Cardiac muscle cell (in vitro differentiated cells and primary cell): ENCODE measurements at regions not wholly inside any gene's neighbourhood (a gene's known extent, or its start where the extent isn't known, plus 50 kb on each side); places are given as distances from the start of the nearest gene placed in this dataset.
A peak's percentile ranks its signal among the peaks of the same experiment; 100 is the strongest.

Experiments
- DNase-seq, 2 donors: peaks; one replicate each; pipeline versions ENCODE4 v3.0.0 to v3.0.0-alpha.2; 2010 to 2017; ENCODE audit warnings: low read depth in 1 of 2, low spot score in 1 of 2
- H3K27ac ChIP-seq: fragments of 200-600 bp; sonication (generic); 2 replicates; pipeline ENCODE4 v1.5.1; 2016
- H3K27me3 ChIP-seq: fragments of 200-600 bp; sonication (generic); 2 replicates; pipeline ENCODE4 v1.6.0; 2016; ENCODE audit warnings: control low read depth
- H3K36me3 ChIP-seq: fragments of 200-600 bp; sonication (generic); 2 replicates; pipeline ENCODE4 v1.5.1; 2016; ENCODE audit warnings: control low read depth
- H3K4me1 ChIP-seq: fragments of 200-600 bp; sonication (generic); 2 replicates; pipeline ENCODE4 v1.8.1; 2017; ENCODE audit warnings: low read depth, mild to moderate bottlenecking, mixed run types
- H3K4me3 ChIP-seq: fragments of 200-600 bp; sonication (generic); 2 replicates; pipeline ENCODE4 v1.5.1; 2016; ENCODE audit warnings: mild to moderate bottlenecking
- H3K9me3 ChIP-seq: fragments of 200-600 bp; sonication (generic); 2 replicates; pipeline ENCODE4 v1.5.1; 2017; ENCODE audit warnings: low read depth, mild to moderate bottlenecking, control low read depth
- CTCF ChIP-seq: IDR thresholded peaks from 2 replicates; pipeline ENCODE4 v1.5.1; 2012; ENCODE audit warnings: low read depth, mild to moderate bottlenecking, low read length

- Histone ChIP-seq H3K36me3 (no peaks in the 10 kb centered on the region), H3K27me3 (no peaks in the 10 kb centered on the region), H3K4me3 (no peak overlapping the region), H3K4me1 (no peaks in the 10 kb centered on the region), H3K27ac (no peak overlapping the region), H3K9me3 (no peaks in the 10 kb centered on the region)
- no peak for DNase-seq
- no peak for TF ChIP-seq CTCF
Measured at GRCh38 chr5:159405611-159406031, 75.3 kb upstream of the IL12B start.

- no peak overlapping the region for H3K27ac ChIP-seq
- H3K9me3 ChIP-seq: no peaks in the 10 kb centered on the region
- DNase-seq: no peak
- TF ChIP-seq CTCF: no peak
- H3K4me3 ChIP-seq: no peak overlapping the region
- H3K4me1 ChIP-seq: no peaks in the 10 kb centered on the region
- H3K27me3 ChIP-seq: no peaks in the 10 kb centered on the region
- H3K36me3 ChIP-seq: no peaks in the 10 kb centered on the region
Measured at GRCh38 chr5:159406571-159406970, 76.3 kb upstream of the IL12B start.

GRCh38 chr5:159409801-159410200, 79.5 kb upstream of the IL12B start:
- Histone ChIP-seq H3K27ac (no peak overlapping the region), H3K36me3 (no peaks in the 10 kb centered on the region), H3K4me3 (no peak overlapping the region), H3K27me3 (no peaks in the 10 kb centered on the region), H3K9me3 (no peaks in the 10 kb centered on the region), H3K4me1 (no peaks in the 10 kb centered on the region)
- peak in 1 of 2 donors; percentile 4 for DNase-seq
- TF ChIP-seq CTCF: no peak

GRCh38 chr5:159410480-159410879, 80.2 kb upstream of the IL12B start:
- H3K4me1 ChIP-seq: no peaks in the 10 kb centered on the region
- TF ChIP-seq CTCF: no peak
- no peaks in the 10 kb centered on the region for H3K36me3 ChIP-seq
- no peak overlapping the region for H3K4me3 ChIP-seq
- no peaks in the 10 kb centered on the region for H3K27me3 ChIP-seq
- no peaks in the 10 kb centered on the region for H3K9me3 ChIP-seq
- H3K27ac ChIP-seq: no peak overlapping the region
- DNase-seq: peak in 1 of 2 donors; percentile 6

GRCh38 chr5:159411115-159411514, 80.8 kb upstream of the IL12B start:
- no peaks in the 10 kb centered on the region for H3K4me1 ChIP-seq
- no peak for TF ChIP-seq CTCF
- H3K27me3 ChIP-seq: no peaks in the 10 kb centered on the region
- H3K27ac ChIP-seq: no peak overlapping the region
- H3K36me3 ChIP-seq: no peaks in the 10 kb centered on the region
- no peaks in the 10 kb centered on the region for H3K9me3 ChIP-seq
- H3K4me3 ChIP-seq: no peak overlapping the region
- DNase-seq: no peak
